Mesodermal cell (in vitro differentiated cells): ENCODE measurements at regions not wholly inside any gene's neighbourhood (a gene's known extent, or its start where the extent isn't known, plus 50 kb on each side); places are given as distances from the start of the nearest gene placed in this dataset.

ENCODE experiments used
- H3K27ac ChIP-seq: 2 replicates; pipeline ENCODE4 v1.7.0; 2013; ENCODE audit warnings: mild to moderate bottlenecking, low read depth, low read length, moderate library complexity; ENCODE audit not compliant: severe bottlenecking
- H3K36me3 ChIP-seq: 2 replicates; pipeline ENCODE4 v1.7.1; 2013; ENCODE audit warnings: mild to moderate bottlenecking, low read length, moderate library complexity; ENCODE audit not compliant: control insufficient read depth, insufficient read depth
- H3K4me1 ChIP-seq: one replicate; pipeline ENCODE4 v1.7.1; 2013; ENCODE audit warnings: mild to moderate bottlenecking, low read length; ENCODE audit not compliant: insufficient read depth, control insufficient read depth, poor library complexity, severe bottlenecking
- H3K4me3 ChIP-seq: 2 replicates; pipeline ENCODE4 v1.7.0; 2013; ENCODE audit warnings: low read length, control low read depth, mild to moderate bottlenecking; ENCODE audit not compliant: insufficient read depth, poor library complexity, severe bottlenecking; ENCODE audit errors: extremely low read depth
- H3K9me3 ChIP-seq: 2 replicates; pipeline ENCODE4 v1.7.1; 2013; ENCODE audit warnings: mild to moderate bottlenecking, low read length, moderate library complexity; ENCODE audit not compliant: control insufficient read depth
- WGBS, 2 experiments: methylation state at CpG; one replicate each; pipeline ENCODE4 v1.1.5; 2013; ENCODE audit warnings: missing lambda C conversion rate in 2 of 2; ENCODE audit not compliant: insufficient coverage in 2 of 2; 5-methylcytosine and 5-hydroxymethylcytosine counted together

GRCh38 chr12:98379106-98379505 lies 136.3 kb upstream of the TMPO start:
- Histone ChIP-seq H3K9me3 (no peaks in the 10 kb centered on the region), H3K27ac (no peak overlapping the region), H3K36me3 (no peaks in the 10 kb centered on the region), H3K4me3 (no peak overlapping the region), H3K4me1 (no peaks in the 10 kb centered on the region)
- WGBS, 2 experiments = no CpG with 5 or more reads among the region's 1 CpG

GRCh38 chr12:98385641-98386040 lies 129.7 kb upstream of the TMPO start:
- no peaks in the 10 kb centered on the region for H3K9me3 ChIP-seq
- H3K36me3 ChIP-seq = no peaks in the 10 kb centered on the region
- H3K27ac ChIP-seq = no peak overlapping the region
- no peak overlapping the region for H3K4me3 ChIP-seq
- no peaks in the 10 kb centered on the region for H3K4me1 ChIP-seq
- 80% methylated on average over 1 of the region's 1 CpG; no CpG with 5 or more reads in 1 of the 2 experiments for WGBS, 2 experiments

GRCh38 chr12:98387444-98387843 lies 127.9 kb upstream of the TMPO start:
- no peak overlapping the region for H3K4me3 ChIP-seq
- no peaks in the 10 kb centered on the region for H3K9me3 ChIP-seq
- no peaks in the 10 kb centered on the region for H3K36me3 ChIP-seq
- no peak overlapping the region for H3K27ac ChIP-seq
- 89% methylated on average over 1 of the region's 2 CpGs; no CpG with 5 or more reads in 1 of the 2 experiments for WGBS, 2 experiments
- H3K4me1 ChIP-seq = peaks cover 4% of the 10 kb centered on the region

- Histone ChIP-seq H3K27ac (no peak overlapping the region), H3K9me3 (no peaks in the 10 kb centered on the region), H3K4me1 (peaks cover 4% of the 10 kb centered on the region), H3K36me3 (no peaks in the 10 kb centered on the region), H3K4me3 (no peak overlapping the region)
- 82 to 84% methylated on average over 6 to 8 of the region's 10 CpGs for WGBS, 2 experiments
Measured at GRCh38 chr12:98388126-98388525, 127.3 kb upstream of the TMPO start.

- Histone ChIP-seq H3K4me1 (peaks cover 4% of the 10 kb centered on the region), H3K9me3 (no peaks in the 10 kb centered on the region), H3K4me3 (no peak overlapping the region), H3K36me3 (no peaks in the 10 kb centered on the region), H3K27ac (no peak overlapping the region)
- 84 to 100% methylated on average over 1 to 2 of the region's 2 CpGs for WGBS, 2 experiments
Measured at GRCh38 chr12:98389593-98389992, 125.8 kb upstream of the TMPO start.

- no peaks in the 10 kb centered on the region for H3K9me3 ChIP-seq
- 25 to 31% methylated on average over 29 to 30 of the region's 33 CpGs for WGBS, 2 experiments
- no peak overlapping the region for H3K27ac ChIP-seq
- peaks cover 15% of the 10 kb centered on the region for H3K4me1 ChIP-seq
- peak overlapping the region; percentile 15 for H3K4me3 ChIP-seq
- H3K36me3 ChIP-seq = no peaks in the 10 kb centered on the region
Measured at GRCh38 chr12:98397323-98398105, 117.9 kb upstream of the TMPO start.

- no peaks in the 10 kb centered on the region for H3K36me3 ChIP-seq
- H3K9me3 ChIP-seq = no peaks in the 10 kb centered on the region
- 10 to 15% methylated on average over 6 to 7 of the region's 9 CpGs for WGBS, 2 experiments
- no peak overlapping the region for H3K4me3 ChIP-seq
- peaks cover 15% of the 10 kb centered on the region for H3K4me1 ChIP-seq
- H3K27ac ChIP-seq = peak overlapping the region; percentile 84
Measured at GRCh38 chr12:98399532-98399931, 115.9 kb upstream of the TMPO start.

- H3K36me3 ChIP-seq = no peaks in the 10 kb centered on the region
- no peak overlapping the region for H3K27ac ChIP-seq
- no peaks in the 10 kb centered on the region for H3K9me3 ChIP-seq
- peaks cover 15% of the 10 kb centered on the region for H3K4me1 ChIP-seq
- 100% methylated on average over 2 of the region's 4 CpGs for WGBS, 2 experiments
- no peak overlapping the region for H3K4me3 ChIP-seq
Measured at GRCh38 chr12:98401427-98401826, 114.0 kb upstream of the TMPO start.

- Histone ChIP-seq H3K36me3 (no peaks in the 10 kb centered on the region), H3K4me3 (no peak overlapping the region), H3K27ac (no peak overlapping the region), H3K4me1 (peaks cover 15% of the 10 kb centered on the region), H3K9me3 (peaks cover under 1% of the 10 kb centered on the region)
- WGBS, 2 experiments = 88 to 100% methylated on average over 1 of the region's 3 CpGs
Measured at GRCh38 chr12:98402091-98402490, 113.3 kb upstream of the TMPO start.

GRCh38 chr12:98402671-98403070 lies 112.7 kb upstream of the TMPO start:
- WGBS, 2 experiments = 93 to 100% methylated on average over 3 of the region's 3 CpGs
- Histone ChIP-seq H3K9me3 (peaks cover 6% of the 10 kb centered on the region), H3K27ac (no peak overlapping the region), H3K4me3 (no peak overlapping the region), H3K36me3 (no peaks in the 10 kb centered on the region), H3K4me1 (peaks cover 15% of the 10 kb centered on the region)

GRCh38 chr12:98403385-98403784 lies 112.0 kb upstream of the TMPO start:
- Histone ChIP-seq H3K36me3 (no peaks in the 10 kb centered on the region), H3K27ac (no peak overlapping the region), H3K4me1 (peaks cover 15% of the 10 kb centered on the region), H3K9me3 (peaks cover 10% of the 10 kb centered on the region), H3K4me3 (no peak overlapping the region)
- no CpG with 5 or more reads among the region's 1 CpG for WGBS, 2 experiments
